Fibroblast of lung (primary cell): ENCODE measurements at regions not wholly inside any gene's neighbourhood (a gene's known extent, or its start where the extent isn't known, plus 50 kb on each side); places are given as distances from the start of the nearest gene placed in this dataset.

Experiments
- DNase-seq, 2 donors: peaks; one replicate each; pipeline versions ENCODE4 v3.0.0 to v3.0.0-alpha.2; 2010; ENCODE audit warnings: low read depth in 2 of 2
- H2AFZ ChIP-seq: 2 replicates; pipeline ENCODE4 v1.5.1; 2012; ENCODE audit warnings: low read length, control low read depth, inconsistent platforms
- H3K27ac ChIP-seq: 2 replicates; pipeline ENCODE4 v1.5.1; 2011; ENCODE audit warnings: low read length, control low read depth; ENCODE audit not compliant: insufficient read depth
- H3K27me3 ChIP-seq: 2 replicates; pipeline ENCODE4 v1.5.1; 2011; ENCODE audit warnings: mild to moderate bottlenecking, low read length; ENCODE audit not compliant: control insufficient read depth, insufficient read depth
- H3K36me3 ChIP-seq: 2 replicates; pipeline ENCODE4 v1.5.1; 2011; ENCODE audit warnings: low read length; ENCODE audit not compliant: control insufficient read depth, insufficient read depth
- H3K4me1 ChIP-seq: 2 replicates; pipeline ENCODE4 v1.5.1; 2011; ENCODE audit warnings: low read length; ENCODE audit not compliant: control insufficient read depth, insufficient read depth; ENCODE audit errors: extremely low read depth
- H3K4me2 ChIP-seq: 2 replicates; pipeline ENCODE4 v1.5.1; 2011; ENCODE audit warnings: low read length, control low read depth; ENCODE audit not compliant: insufficient read depth; ENCODE audit errors: extremely low read depth
- H3K4me3 ChIP-seq, 4 experiments: fragments of 200-600 bp in 1 of 4; sonication (generic) in 1 of 4; replicated peaks in 1 of 4; 2 replicates each; pipeline ENCODE4 v1.5.1; 2011 to 2016; ENCODE audit warnings: low read length in 4 of 4, low read depth in 3 of 4, mild to moderate bottlenecking in 3 of 4, control low read depth in 2 of 4, inconsistent platforms in 1 of 4, mixed read lengths in 1 of 4; ENCODE audit not compliant: insufficient read depth in 1 of 4; ENCODE audit errors: control extremely low read depth in 1 of 4
- H3K79me2 ChIP-seq: 2 replicates; pipeline ENCODE4 v1.5.1; 2012; ENCODE audit warnings: mild to moderate bottlenecking, low read length, inconsistent platforms; ENCODE audit not compliant: control insufficient read depth, insufficient read depth
- H3K9ac ChIP-seq: 2 replicates; pipeline ENCODE4 v1.5.1; 2011; ENCODE audit warnings: mild to moderate bottlenecking, low read length, control low read depth; ENCODE audit not compliant: insufficient read depth
- H3K9me3 ChIP-seq: 2 replicates; pipeline ENCODE4 v1.5.1; 2012; ENCODE audit warnings: low read depth, low read length; ENCODE audit not compliant: control insufficient read depth, insufficient read depth
- H4K20me1 ChIP-seq: 2 replicates; pipeline ENCODE4 v1.5.1; 2011; ENCODE audit warnings: low read length; ENCODE audit not compliant: control insufficient read depth, insufficient read depth; ENCODE audit errors: extremely low read depth
- CTCF ChIP-seq, 2 donors: IDR thresholded peaks in 1 of 2; conservative IDR thresholded peaks in 1 of 2; 1 replicate in 1 of 2; 2 replicates in 1 of 2; pipeline ENCODE4 v1.5.1; 2011 to 2012; ENCODE audit warnings: low read length in 2 of 2, control low read depth in 1 of 2, inconsistent platforms in 1 of 2, low read depth in 1 of 2, mild to moderate bottlenecking in 1 of 2
- EZH2 ChIP-seq: IDR thresholded peaks from 2 replicates; pipeline ENCODE4 v1.5.1; 2012; ENCODE audit warnings: low read length, control low read depth, mild to moderate bottlenecking; ENCODE audit errors: missing control alignments

- H3K9ac ChIP-seq: no peak overlapping the region
- H2AFZ ChIP-seq: no peak overlapping the region
- H3K36me3 ChIP-seq: no peaks in the 10 kb centered on the region
- H3K79me2 ChIP-seq: no peaks in the 10 kb centered on the region
- DNase-seq: peak; percentile 93 to 96
- no peaks in the 10 kb centered on the region for H3K27me3 ChIP-seq
- peak overlapping the region; percentile 81 for H3K27ac ChIP-seq
- H3K4me1 ChIP-seq: peaks cover 24% of the 10 kb centered on the region
- H4K20me1 ChIP-seq: no peaks in the 10 kb centered on the region
- no peak overlapping the region for H3K4me3 ChIP-seq
- TF ChIP-seq EZH2 (no peak), CTCF (conservative IDR thresholded peaks at IDR 0.05 in 1 of 2, IDR thresholded peaks at IDR 0.05 in 1 of 2; ENCODE audit: low read depth in 1 of 2, low read length in 2 of 2) (no peak)
- peak overlapping the region; percentile 28 for H3K4me2 ChIP-seq
- H3K9me3 ChIP-seq: no peaks in the 10 kb centered on the region
Measured at GRCh38 chr13:31045286-31046081, 113.0 kb downstream of the TEX26 start.

DNA sequence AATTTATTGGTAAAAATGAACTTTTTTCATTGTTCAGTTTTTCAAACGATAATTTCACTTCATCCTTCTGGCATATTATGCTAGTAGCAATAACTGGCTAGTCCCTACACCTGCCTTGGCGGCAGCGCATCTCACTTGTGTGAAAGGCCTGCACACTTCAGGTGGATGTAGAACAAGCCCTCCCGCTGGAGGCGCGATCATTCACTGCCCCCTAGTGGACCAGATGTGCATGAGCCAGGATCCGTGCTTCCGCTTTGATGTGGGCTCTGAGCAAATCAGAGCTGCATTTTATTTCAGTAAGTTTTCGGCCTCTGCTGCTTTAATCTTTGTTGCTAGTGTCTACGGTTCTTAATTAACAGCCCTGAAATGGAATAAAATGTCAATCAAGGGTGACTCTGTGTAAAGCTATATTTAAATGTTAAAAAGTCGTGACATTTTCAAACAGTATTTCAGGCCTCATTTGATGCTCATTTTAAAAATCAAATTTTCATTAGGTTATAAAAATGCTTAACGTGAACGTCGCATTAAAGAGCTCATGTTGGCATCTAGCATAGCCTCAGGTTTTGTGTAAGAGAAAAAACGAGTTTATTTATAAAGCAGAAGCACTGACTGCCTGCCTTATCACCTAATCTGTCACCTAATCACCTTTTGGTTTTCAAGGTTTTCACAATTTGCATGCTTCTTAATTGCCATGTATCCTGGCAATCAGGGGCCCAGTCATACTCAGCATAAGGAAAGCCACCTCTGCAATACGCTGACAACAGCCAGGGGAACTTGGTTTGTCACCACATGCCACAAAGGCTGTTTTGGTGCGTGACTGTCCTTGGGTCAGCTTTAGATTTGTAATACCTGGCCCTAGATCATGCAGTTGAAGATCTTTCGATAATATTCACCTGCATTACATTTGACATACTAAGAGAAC, 112.2 kb downstream of the TEX26 start:
- Histone ChIP-seq H3K4me1 (peaks cover 24% of the 10 kb centered on the region), H4K20me1 (no peaks in the 10 kb centered on the region), H3K27me3 (no peaks in the 10 kb centered on the region), H2AFZ (no peak overlapping the region), H3K4me3 (no peak overlapping the region), H3K27ac (peak overlapping the region; percentile 81), H3K4me2 (no peak overlapping the region), H3K9me3 (no peaks in the 10 kb centered on the region), H3K9ac (no peak overlapping the region), H3K36me3 (no peaks in the 10 kb centered on the region), H3K79me2 (no peaks in the 10 kb centered on the region)
- TF ChIP-seq CTCF (conservative IDR thresholded peaks at IDR 0.05 in 1 of 2, IDR thresholded peaks at IDR 0.05 in 1 of 2; ENCODE audit: low read depth in 1 of 2, low read length in 2 of 2) (peak; percentile 95 to 97), EZH2 (no peak)
- peak; percentile 71 to 80 for DNase-seq

GRCh38 chr13:31043957-31044356, 111.5 kb downstream of the TEX26 start:
- H3K27ac ChIP-seq: no peak overlapping the region
- H3K4me3 ChIP-seq: no peak overlapping the region
- no peak overlapping the region for H2AFZ ChIP-seq
- H3K4me1 ChIP-seq: peaks cover 24% of the 10 kb centered on the region
- H4K20me1 ChIP-seq: no peaks in the 10 kb centered on the region
- H3K4me2 ChIP-seq: no peak overlapping the region
- TF ChIP-seq EZH2 (no peak), CTCF (conservative IDR thresholded peaks at IDR 0.05 in 1 of 2, IDR thresholded peaks at IDR 0.05 in 1 of 2; ENCODE audit: low read depth in 1 of 2, low read length in 2 of 2) (peak; percentile 43 to 50)
- no peaks in the 10 kb centered on the region for H3K9me3 ChIP-seq
- H3K9ac ChIP-seq: no peak overlapping the region
- no peaks in the 10 kb centered on the region for H3K79me2 ChIP-seq
- no peaks in the 10 kb centered on the region for H3K36me3 ChIP-seq
- H3K27me3 ChIP-seq: no peaks in the 10 kb centered on the region
- DNase-seq: no peak
